CD4-positive, alpha-beta T cell treated with Interleukin-4 for 4 hours (primary cell): ENCODE measurements at regions not wholly inside any gene's neighbourhood (a gene's known extent, or its start where the extent isn't known, plus 50 kb on each side); places are given as distances from the start of the nearest gene placed in this dataset.

Source experiments
- DNase-seq: peaks from one replicate; pipeline ENCODE4 v3.0.0-alpha.2; 2020

GRCh38 chr4:123821861-123822260, 425.3 kb downstream of the SPRY1 start:
- DNase-seq = no peak

DNA sequence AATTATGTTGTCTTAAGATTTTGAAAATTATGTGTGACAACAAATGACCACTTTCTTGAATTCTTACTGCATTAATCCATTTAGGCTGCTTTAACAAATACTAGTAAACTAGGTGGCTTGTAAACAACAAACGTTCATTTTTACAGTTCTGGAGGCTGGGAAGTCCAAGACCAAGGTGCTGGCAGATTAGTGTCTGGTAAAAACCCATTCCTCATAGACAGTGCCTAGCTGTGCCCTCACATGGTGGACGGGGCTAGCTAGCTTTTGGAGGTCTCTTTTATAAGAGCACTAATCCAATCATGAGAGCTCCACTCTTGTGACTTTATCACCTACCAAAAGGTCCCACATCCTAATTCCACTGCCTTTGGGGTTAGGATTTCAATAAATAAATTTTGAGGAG, 425.8 kb downstream of the SPRY1 start:
- no peak for DNase-seq

- DNase-seq = no peak
These were observed 426.6 kb downstream of the SPRY1 start for GRCh38 chr4:123823244-123823643.

- no peak for DNase-seq
These were observed 427.9 kb downstream of the SPRY1 start for GRCh38 chr4:123824524-123824923.

- DNase-seq = no peak
These were observed 429.1 kb downstream of the SPRY1 start for GRCh38 chr4:123825596-123826291.

DNA sequence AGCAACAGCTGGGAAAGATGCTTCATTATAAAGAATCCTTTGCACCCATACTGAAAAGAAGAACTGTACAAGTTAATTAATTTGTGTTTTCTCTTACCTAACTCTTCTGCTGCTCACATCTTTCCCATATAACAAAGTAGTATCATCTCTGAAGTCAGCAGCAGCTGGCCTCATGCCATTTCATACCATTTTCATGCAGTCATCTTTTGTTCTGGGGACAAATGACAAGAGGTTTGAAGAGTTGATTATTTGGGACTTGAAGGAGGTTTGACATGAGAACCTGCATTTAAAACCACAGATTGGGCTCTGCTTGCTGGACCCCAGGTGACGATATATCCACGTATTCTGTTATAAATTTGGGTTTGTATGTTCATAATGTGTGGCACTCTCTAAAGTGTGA, 430.3 kb downstream of the SPRY1 start:
- no peak for DNase-seq

DNA sequence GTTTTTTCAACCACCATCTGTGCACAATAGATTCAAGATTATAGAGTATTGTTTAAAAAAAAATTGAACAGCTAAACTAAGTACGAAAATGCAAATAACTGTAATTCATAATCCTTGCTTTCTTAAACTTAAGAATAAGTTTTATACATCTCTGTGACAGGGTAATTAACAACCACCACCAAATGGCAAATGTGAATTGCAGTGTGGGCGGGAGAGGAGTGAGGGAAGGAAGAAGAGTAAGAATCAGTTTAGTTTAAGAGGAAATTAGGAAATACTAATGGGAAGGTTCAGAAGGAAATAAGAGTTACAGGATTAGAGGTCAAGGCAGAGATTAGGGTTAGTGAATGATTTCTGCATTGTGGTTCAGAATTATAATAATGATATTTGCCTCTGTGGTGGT, 430.9 kb downstream of the SPRY1 start:
- DNase-seq = no peak

- DNase-seq = no peak
These were observed 434.3 kb downstream of the SPRY1 start for GRCh38 chr4:123830930-123831329.

DNA sequence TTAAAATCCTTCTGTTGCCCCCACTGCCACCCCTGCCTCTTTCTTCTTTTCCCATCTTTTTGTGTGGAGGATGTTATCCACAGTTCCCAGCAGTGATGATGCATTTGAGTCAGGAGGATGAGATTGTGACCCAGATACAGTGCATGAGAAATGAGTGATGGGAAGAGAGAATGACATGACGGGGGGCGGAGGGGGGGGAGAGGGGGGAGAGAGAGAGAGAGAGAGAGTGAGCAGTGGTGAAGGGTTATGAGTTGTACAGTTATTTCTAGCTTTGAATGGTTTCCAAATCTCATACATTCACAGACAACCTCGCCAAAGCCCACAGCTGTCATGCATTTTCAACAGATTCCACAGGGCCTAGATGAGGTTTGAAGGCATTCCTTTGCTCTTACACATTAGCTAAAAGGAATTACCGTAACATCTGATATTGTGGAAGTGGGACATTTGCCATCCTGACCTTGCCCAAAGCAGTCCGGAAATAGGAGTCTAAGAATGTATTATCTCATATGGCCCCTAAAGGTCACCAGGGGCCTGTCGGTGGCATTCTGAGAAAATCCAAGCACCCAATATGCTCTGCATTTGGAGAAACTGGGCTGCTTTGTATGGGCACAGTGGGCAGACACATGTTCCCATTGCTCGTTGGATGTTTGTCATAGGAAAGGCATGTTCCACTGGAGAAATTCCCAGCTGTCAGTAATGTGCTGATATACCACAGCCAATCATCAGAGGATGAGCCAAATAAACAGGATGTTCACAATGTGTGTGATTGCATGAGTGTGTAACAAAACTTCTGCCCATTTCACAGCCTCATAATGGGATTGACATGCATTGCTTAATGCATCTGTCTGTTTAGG, 435.8 kb downstream of the SPRY1 start:
- DNase-seq = no peak

GRCh38 chr4:123833171-123833643, 436.6 kb downstream of the SPRY1 start:
- DNase-seq = no peak

DNA sequence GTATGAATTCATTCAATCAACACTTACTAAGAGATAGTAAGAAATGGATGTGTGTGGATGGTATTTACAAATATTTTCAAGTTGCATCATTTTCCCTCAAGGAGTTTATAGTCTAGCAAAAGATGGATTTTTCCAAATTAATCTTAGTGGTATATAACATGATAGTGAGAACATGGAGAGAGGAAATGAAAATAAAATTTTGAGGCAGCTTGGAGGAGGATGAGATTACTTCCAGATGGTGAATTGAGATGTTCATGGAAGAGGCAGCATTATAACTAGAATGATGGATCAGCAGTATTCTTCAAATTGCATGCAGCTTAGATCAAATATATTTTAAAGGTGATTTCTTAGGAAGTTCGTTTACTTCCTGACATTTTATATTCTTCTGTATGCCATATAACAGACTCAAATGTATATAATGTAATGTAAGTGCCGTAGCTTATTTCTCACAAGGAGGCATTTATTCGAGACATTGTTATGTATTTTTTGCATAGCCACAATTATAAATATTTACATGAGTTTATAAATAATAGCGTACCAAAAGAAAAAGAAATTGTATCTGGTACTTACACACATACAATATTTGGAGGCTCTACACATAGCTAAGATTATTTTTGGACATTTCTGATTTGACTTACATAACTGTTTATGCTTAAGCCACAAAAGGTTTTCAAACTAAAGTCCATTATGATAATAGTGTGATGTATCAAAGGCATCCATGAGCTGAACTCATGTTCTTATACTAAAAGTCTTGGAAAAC, 439.4 kb downstream of the SPRY1 start:
- no peak for DNase-seq

GRCh38 chr4:123836851-123837595, 440.4 kb downstream of the SPRY1 start:
- no peak for DNase-seq

- no peak for DNase-seq
These were observed 441.9 kb downstream of the SPRY1 start for GRCh38 chr4:123838474-123838873.

- no peak for DNase-seq
These were observed 443.6 kb downstream of the SPRY1 start for GRCh38 chr4:123840197-123840596.

DNA sequence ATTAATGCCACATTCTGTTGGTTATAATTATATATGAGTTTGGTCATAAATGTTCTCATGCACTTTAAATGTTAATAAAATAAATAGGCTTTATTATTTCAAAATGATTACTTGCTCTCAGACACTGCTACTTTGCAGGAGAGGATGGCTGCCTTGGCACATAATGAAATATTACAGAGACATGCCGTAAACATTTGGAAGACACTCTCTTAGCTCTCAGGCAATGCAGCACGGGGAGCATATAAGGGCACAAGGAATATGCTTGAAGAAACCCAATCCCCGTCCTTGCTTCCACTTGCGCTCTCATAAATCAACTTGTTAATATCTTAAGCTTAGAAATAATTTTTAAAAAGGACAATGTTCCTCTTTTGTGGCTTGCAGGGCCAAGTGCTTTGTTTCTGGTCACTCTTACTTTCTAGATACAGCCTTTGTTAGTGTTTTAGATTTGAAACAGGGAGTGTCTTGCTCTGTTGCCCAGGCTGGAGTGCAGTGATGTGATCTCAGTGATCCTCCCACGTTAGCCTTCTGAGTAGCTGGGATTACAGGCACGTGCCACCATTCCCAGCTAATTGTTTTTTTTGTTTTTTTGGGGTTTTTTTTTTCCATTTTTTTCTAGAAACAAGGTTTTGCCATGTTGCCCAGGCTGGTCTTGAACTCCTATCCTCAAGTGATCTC, 445.0 kb downstream of the SPRY1 start:
- DNase-seq = no peak

DNA sequence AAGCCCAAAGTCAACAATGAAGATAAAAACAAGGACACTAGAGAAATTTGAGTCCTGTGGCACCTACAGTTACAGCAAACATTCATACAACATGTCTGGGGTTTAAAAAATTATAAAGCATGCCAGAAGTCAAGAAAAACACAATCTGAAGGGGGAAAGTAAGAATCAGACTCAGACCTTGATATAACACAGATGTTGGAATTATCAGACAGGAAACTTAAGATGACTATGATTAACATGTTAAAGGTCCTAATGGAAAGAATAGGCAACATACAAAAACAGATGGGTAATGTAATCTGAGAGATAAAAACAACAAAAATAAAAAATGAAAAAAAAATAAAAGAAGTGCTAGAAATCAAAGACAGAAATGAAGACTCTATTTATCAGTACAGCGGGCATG, 446.5 kb downstream of the SPRY1 start:
- no peak for DNase-seq

GRCh38 chr4:123844374-123844773, 447.8 kb downstream of the SPRY1 start:
- DNase-seq = no peak

DNA sequence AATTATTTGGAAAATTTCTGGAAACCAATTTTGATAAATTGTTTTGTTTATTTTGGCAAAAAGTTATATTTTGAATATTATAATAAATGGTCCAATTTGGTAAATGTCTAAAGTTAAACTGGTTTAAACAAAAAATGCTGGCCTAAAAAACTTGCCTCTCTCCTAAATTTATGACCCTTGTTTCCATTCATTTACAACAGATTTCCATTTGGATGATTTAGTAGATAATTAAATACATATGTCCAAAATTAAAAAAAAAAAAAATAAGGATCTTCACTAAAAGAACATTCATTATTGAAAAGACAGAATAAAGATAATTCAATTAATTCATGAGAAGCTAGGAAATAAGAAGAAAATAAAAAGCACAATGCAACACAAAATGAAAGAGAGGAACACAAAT, 449.5 kb downstream of the SPRY1 start:
- DNase-seq = no peak

DNA sequence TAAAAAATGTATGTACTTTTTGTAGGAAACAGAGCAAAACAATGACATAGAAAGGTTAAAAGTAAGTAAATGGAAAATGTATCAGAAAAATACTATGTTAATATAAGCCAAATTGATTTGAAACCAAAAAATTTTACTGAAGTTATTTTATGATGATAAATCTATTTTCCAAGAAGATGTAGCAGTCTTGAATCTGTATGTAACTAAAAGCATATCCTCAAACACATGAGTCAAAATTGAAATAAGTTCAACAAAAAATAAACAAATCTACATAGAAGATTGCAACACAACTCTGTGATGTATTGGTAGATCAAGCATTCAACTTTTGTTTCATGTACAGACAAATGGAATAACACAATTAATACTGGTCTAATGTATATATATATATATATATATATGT, 450.0 kb downstream of the SPRY1 start:
- no peak for DNase-seq

DNA sequence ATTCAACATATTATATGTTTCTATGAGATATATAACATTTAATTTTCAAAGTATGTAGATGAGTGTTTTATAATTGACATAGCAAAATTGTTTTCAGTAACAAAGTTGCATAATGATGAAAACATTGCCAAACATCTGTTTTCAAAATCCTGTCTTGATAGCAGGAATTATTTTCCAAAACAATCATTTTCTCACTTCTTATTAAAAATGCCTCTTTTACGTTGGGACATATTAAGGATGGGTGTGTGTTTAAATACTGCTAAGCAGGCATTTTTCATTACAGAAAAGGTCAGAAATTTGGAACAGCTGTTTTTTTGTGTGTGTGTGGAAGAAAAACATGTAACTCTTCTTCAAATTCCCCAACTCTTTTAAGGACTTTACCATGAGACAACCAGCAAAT, 452.0 kb downstream of the SPRY1 start:
- DNase-seq = no peak

DNA sequence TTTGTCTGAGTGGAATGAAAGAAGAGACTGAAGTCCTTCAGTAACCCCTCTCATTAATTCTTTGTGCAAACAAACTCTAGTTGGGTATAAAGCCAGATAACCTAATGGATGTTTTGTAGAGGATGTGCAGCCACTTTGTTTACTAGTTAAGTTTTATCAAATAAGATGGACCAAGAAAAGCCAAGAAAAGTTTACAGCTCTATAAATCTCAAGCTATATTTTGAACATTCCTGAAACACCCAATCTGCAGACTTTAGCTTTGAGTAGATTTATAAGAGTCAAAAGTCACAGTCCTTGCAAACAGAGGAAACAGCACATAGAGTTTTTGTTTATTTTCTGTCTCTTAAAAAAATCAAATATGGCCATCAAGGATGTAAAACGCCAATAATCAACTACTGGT, 452.9 kb downstream of the SPRY1 start:
- DNase-seq = no peak

DNA sequence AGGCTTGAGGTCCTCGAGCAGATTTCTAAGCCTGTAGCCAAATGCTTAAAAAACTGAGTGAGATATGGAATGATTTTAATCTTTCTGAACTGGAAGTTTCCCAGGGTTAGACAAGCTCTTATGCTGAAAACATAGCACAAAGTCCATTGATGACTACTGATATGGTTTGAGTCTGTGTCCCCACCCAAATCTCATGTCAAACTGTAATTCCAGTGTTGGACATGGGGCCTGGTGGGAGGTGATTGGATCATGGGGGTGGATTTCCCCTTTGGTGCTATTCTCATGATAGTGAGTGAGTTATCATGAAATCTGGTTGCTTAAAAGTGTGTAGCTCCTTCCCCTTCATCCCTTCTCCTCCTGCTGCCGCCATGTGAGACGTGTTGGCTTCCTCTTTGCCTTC, 454.9 kb downstream of the SPRY1 start:
- DNase-seq = no peak
